SK-N-MC (cell line): ENCODE measurements at regions not wholly inside any gene's neighbourhood (a gene's known extent, or its start where the extent isn't known, plus 50 kb on each side); places are given as distances from the start of the nearest gene placed in this dataset.

Experiments used
- EZH2 ChIP-seq: fragments of 200-600 bp; sonication (generic); IDR thresholded peaks from one replicate; pipeline ENCODE4 v1.6.1; 2017; ENCODE audit warnings: antibody characterized with exemption
- FOXP2 ChIP-seq: optimal IDR thresholded peaks from 2 replicates; pipeline ENCODE3; 2011; ENCODE audit warnings: mild to moderate bottlenecking, moderate library complexity; ENCODE audit not compliant: insufficient read depth; ENCODE audit errors: extremely low read length, control extremely low read depth
- POLR2AphosphoS5 ChIP-seq: IDR thresholded peaks from 2 replicates; pipeline ENCODE4 v1.6.1; 2012; ENCODE audit warnings: mild to moderate bottlenecking, low read depth, low read length, borderline replicate concordance

- no peak for TF ChIP-seq POLR2AphosphoS5
- TF ChIP-seq EZH2: no peak
- no peak for TF ChIP-seq FOXP2
Measured at GRCh38 chr1:193402037-193402436, 215.6 kb upstream of the B3GALT2 start.
